PC-9 (cell line): ENCODE measurements at regions not wholly inside any gene's neighbourhood (a gene's known extent, or its start where the extent isn't known, plus 50 kb on each side); places are given as distances from the start of the nearest gene placed in this dataset.

ENCODE experiments used
- CTCF ChIP-seq: fragments of 200-600 bp; sonication (generic); conservative IDR thresholded peaks from 2 replicates; pipeline ENCODE4 v1.6.1; 2017; ENCODE audit warnings: mixed run types, antibody characterized with exemption, mild to moderate bottlenecking, moderate library complexity
- EZH2 ChIP-seq: fragments of 200-600 bp; sonication (generic); IDR thresholded peaks from 2 replicates; pipeline ENCODE4 v1.8.0; 2017; ENCODE audit warnings: antibody characterized with exemption, low read depth

GRCh38 chr19:46951171-46951986, 68.3 kb upstream of the NPAS1 start:
- TF ChIP-seq CTCF, result no peak
- no peak for TF ChIP-seq EZH2
